CD14-positive monocyte (primary cell): ENCODE measurements at regions not wholly inside any gene's neighbourhood (a gene's known extent, or its start where the extent isn't known, plus 50 kb on each side); places are given as distances from the start of the nearest gene placed in this dataset.

Experiments
- DNase-seq, 3 donors: peaks; one replicate each; pipeline ENCODE4 v3.0.0-alpha.2; 2011 to 2022
- H2AFZ ChIP-seq: 2 replicates; pipeline ENCODE4 v1.6.0; 2012; ENCODE audit warnings: mild to moderate bottlenecking, low read depth, low read length, inconsistent platforms; ENCODE audit not compliant: insufficient read depth, poor library complexity, severe bottlenecking
- H3K27ac ChIP-seq, 2 donors: 1 replicate in 1 of 2; 2 replicates in 1 of 2; pipeline ENCODE4 v1.5.1; 2012 to 2013; ENCODE audit warnings: low read length in 2 of 2, control low read depth in 1 of 2, inconsistent platforms in 1 of 2, low read depth in 1 of 2, mild to moderate bottlenecking in 1 of 2
- H3K27me3 ChIP-seq, 2 donors: one replicate each; pipeline versions ENCODE4 v1.6.0 to v1.6.1; 2011 to 2013; ENCODE audit warnings: low read length in 2 of 2; ENCODE audit not compliant: control insufficient read depth in 2 of 2, insufficient read depth in 2 of 2
- H3K36me3 ChIP-seq, 2 donors: replicated peaks in 1 of 2; 1 replicate in 1 of 2; 2 replicates in 1 of 2; pipeline versions ENCODE4 v1.5.1 to v1.6.1; 2012 to 2013; ENCODE audit warnings: low read length in 2 of 2, control low read depth in 1 of 2, inconsistent platforms in 1 of 2, mild to moderate bottlenecking in 1 of 2; ENCODE audit not compliant: insufficient read depth in 2 of 2, control insufficient read depth in 1 of 2
- H3K4me1 ChIP-seq, 2 donors: 1 replicate in 1 of 2; 2 replicates in 1 of 2; pipeline versions ENCODE4 v1.5.1 to v1.6.1; 2012 to 2013; ENCODE audit warnings: low read length in 2 of 2, control low read depth in 1 of 2, inconsistent platforms in 1 of 2, mild to moderate bottlenecking in 1 of 2, moderate library complexity in 1 of 2; ENCODE audit not compliant: insufficient read depth in 2 of 2, control insufficient read depth in 1 of 2
- H3K4me2 ChIP-seq: replicated peaks from 2 replicates; pipeline ENCODE3; 2012; ENCODE audit warnings: low read length, moderate library complexity, mild to moderate bottlenecking; ENCODE audit not compliant: poor library complexity, severe bottlenecking; ENCODE audit errors: extremely low read depth
- H3K4me3 ChIP-seq, 3 experiments: fragments of 200-600 bp in 1 of 3; sonication (generic) in 1 of 3; replicated peaks in 1 of 3; 1 replicate in 2 of 3; 2 replicates in 1 of 3; pipeline ENCODE4 v1.5.1; 2011 to 2013; ENCODE audit warnings: low read length in 3 of 3, mild to moderate bottlenecking in 3 of 3, control low read depth in 2 of 3, low read depth in 2 of 3, inconsistent platforms in 1 of 3, moderate library complexity in 1 of 3
- H3K79me2 ChIP-seq: 2 replicates; pipeline ENCODE4 v1.6.0; 2012; ENCODE audit warnings: mild to moderate bottlenecking, control low read depth, inconsistent platforms, low read length, moderate library complexity; ENCODE audit not compliant: insufficient read depth
- H3K9ac ChIP-seq: 2 replicates; pipeline ENCODE4 v1.6.0; 2017; ENCODE audit warnings: low read length, mild to moderate bottlenecking; ENCODE audit not compliant: insufficient read depth, poor library complexity, severe bottlenecking
- H3K9me3 ChIP-seq, 2 donors: replicated peaks in 1 of 2; 1 replicate in 1 of 2; 2 replicates in 1 of 2; pipeline versions ENCODE4 v1.5.1 to v1.6.1; 2012 to 2013; ENCODE audit warnings: low read length in 2 of 2, control low read depth in 1 of 2; ENCODE audit not compliant: control insufficient read depth in 1 of 2, insufficient read depth in 1 of 2
- H4K20me1 ChIP-seq: 2 replicates; pipeline ENCODE4 v1.6.0; 2012; ENCODE audit warnings: mild to moderate bottlenecking, low read length, control low read depth, moderate library complexity; ENCODE audit not compliant: insufficient read depth
- H3K27ac Mint-ChIP-seq, 7 donors: one replicate each; pipeline ENCODE4 v1.8.0; 2020; ENCODE audit warnings: mild to moderate bottlenecking in 7 of 7, mixed read lengths in 7 of 7, moderate library complexity in 6 of 7, inconsistent platforms in 2 of 7
- H3K27me3 Mint-ChIP-seq, 3 donors: one replicate each; pipeline ENCODE4 v1.8.0; 2021 to 2022; ENCODE audit warnings: low read depth in 3 of 3, mild to moderate bottlenecking in 3 of 3, mixed read lengths in 3 of 3, moderate library complexity in 3 of 3, inconsistent platforms in 1 of 3
- H3K36me3 Mint-ChIP-seq, 2 donors: one replicate each; pipeline ENCODE4 v1.8.0; 2020; ENCODE audit warnings: mixed read lengths in 2 of 2, inconsistent platforms in 1 of 2, mild to moderate bottlenecking in 1 of 2
- H3K4me1 Mint-ChIP-seq: one replicate; pipeline ENCODE4 v1.8.0; 2020; ENCODE audit warnings: mild to moderate bottlenecking, mixed read lengths
- H3K4me3 Mint-ChIP-seq, 2 donors: one replicate each; pipeline ENCODE4 v1.8.0; 2020; ENCODE audit warnings: mild to moderate bottlenecking in 2 of 2, mixed read lengths in 2 of 2, moderate library complexity in 1 of 2
- H3K9me3 Mint-ChIP-seq, 7 donors: one replicate each; pipeline ENCODE4 v1.8.0; 2020 to 2022; ENCODE audit warnings: mixed read lengths in 7 of 7, mild to moderate bottlenecking in 6 of 7, moderate library complexity in 6 of 7, inconsistent platforms in 2 of 7
- CTCF ChIP-seq: fragments of 200-600 bp; IDR thresholded peaks from one replicate; pipeline ENCODE4 v1.8.0; 2022; ENCODE audit warnings: antibody characterized with exemption, mild to moderate bottlenecking
- WGBS: methylation state at CpG from one replicate; pipeline ENCODE4 v1.1.5; 2013; ENCODE audit warnings: missing lambda C conversion rate; ENCODE audit not compliant: insufficient coverage; 5-methylcytosine and 5-hydroxymethylcytosine counted together
- intact Hi-C, 2 donors: fragments of 100-400 bp; cut with micrococcal nuclease; formaldehyde crosslinking; loops; one replicate each; pipeline versions ENCODE4 v1.15.0 to v1.15.1; 2023

GRCh38 chr20:56773749-56774148 is 144.6 kb downstream of the TFAP2C start:
- Mint-ChIP-seq H3K9me3 (no peaks in the 10 kb centered on the region), H3K4me3 (no peak overlapping the region), H3K36me3 (no peaks in the 10 kb centered on the region), H3K27me3 (peaks cover 4 to 15% (median 5%) of the 10 kb centered on the region in 3 donors), H3K4me1 (no peaks in the 10 kb centered on the region), H3K27ac (no peak overlapping the region)
- DNase-seq, result no peak
- H3K4me3 ChIP-seq, result no peak overlapping the region
- H3K27me3 ChIP-seq, result no peaks in the 10 kb centered on the region
- H2AFZ ChIP-seq, result no peak overlapping the region
- H3K36me3 ChIP-seq, result no peaks in the 10 kb centered on the region
- intact Hi-C loops, result no loop called here
- 96% methylated on average over 5 of the region's 5 CpGs for WGBS
- no peak for TF ChIP-seq CTCF
- H3K4me1 ChIP-seq, result no peaks in the 10 kb centered on the region
- H3K9me3 ChIP-seq, result no peaks in the 10 kb centered on the region
- no peak overlapping the region for H3K4me2 ChIP-seq
- H3K27ac ChIP-seq, result no peak overlapping the region
- H3K9ac ChIP-seq, result no peak overlapping the region
- H3K79me2 ChIP-seq, result no peaks in the 10 kb centered on the region
- no peaks in the 10 kb centered on the region for H4K20me1 ChIP-seq

- Histone ChIP-seq H3K9ac (no peak overlapping the region), H4K20me1 (no peaks in the 10 kb centered on the region), H3K79me2 (no peaks in the 10 kb centered on the region), H3K4me2 (no peak overlapping the region), H3K36me3 (no peaks in the 10 kb centered on the region), H3K9me3 (no peaks in the 10 kb centered on the region), H2AFZ (no peak overlapping the region), H3K27me3 (no peaks in the 10 kb centered on the region), H3K4me3 (no peak overlapping the region), H3K4me1 (no peaks in the 10 kb centered on the region), H3K27ac (no peak overlapping the region)
- peaks cover 6 to 23% (median 8%) of the 10 kb centered on the region in 3 donors for H3K27me3 Mint-ChIP-seq
- DNase-seq, result no peak
- TF ChIP-seq CTCF, result no peak
- no peak overlapping the region for H3K4me3 Mint-ChIP-seq
- no CpG with 5 or more reads among the region's 5 CpGs for WGBS
- intact Hi-C loops, result no loop called here
- no peaks in the 10 kb centered on the region for H3K4me1 Mint-ChIP-seq
- H3K27ac Mint-ChIP-seq, result no peak overlapping the region
- no peaks in the 10 kb centered on the region for H3K9me3 Mint-ChIP-seq
- no peaks in the 10 kb centered on the region for H3K36me3 Mint-ChIP-seq
Measured at GRCh38 chr20:56774873-56775272, 145.8 kb downstream of the TFAP2C start.
